ENCODE measurements at regions not wholly inside any gene's neighbourhood (a gene's known extent, or its start where the extent isn't known, plus 50 kb on each side); places are given as distances from the start of the nearest gene placed in this dataset.

DNA sequence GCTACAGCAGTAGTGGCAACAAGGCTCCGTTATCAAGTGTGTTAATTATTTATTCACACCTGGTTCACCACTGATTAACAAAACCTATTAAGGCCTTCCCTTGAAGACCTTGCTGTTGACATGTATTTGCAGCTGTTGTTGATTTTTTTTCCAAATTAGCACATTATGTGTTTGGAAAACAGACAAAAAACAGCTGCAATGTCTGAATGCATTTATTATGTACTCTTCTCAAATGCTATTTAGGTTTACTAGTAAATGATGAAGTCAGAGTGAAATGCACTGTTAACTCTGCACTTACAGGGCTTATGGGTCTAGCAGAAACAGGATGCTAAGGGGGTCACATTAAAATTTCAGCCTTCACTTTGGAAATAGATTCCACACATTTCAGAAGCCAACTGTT, 99.5 kb upstream of the PCDH7 start:
- H3K4me3 ChIP-seq, result no peak overlapping the region
- WGBS, 2 donors (ENCODE audit: low coverage in 1 of 2), result 68 to 88% methylated on average over 1 of the region's 1 CpG
- no peaks in the 10 kb centered on the region for H3K9me3 ChIP-seq
- ATAC-seq, result no peak
- no peak overlapping the region for H3K27ac ChIP-seq
- H3K27me3 ChIP-seq, result no peaks in the 10 kb centered on the region
- H3K4me1 ChIP-seq, result no peaks in the 10 kb centered on the region
- no peaks in the 10 kb centered on the region for H3K36me3 ChIP-seq
- no peak for TF ChIP-seq POLR2A (IDR thresholded peaks at IDR 0.05)
- TF ChIP-seq EP300 (IDR thresholded peaks at IDR 0.05), result no peak
- no peak for TF ChIP-seq POLR2AphosphoS5 (IDR thresholded peaks at IDR 0.05)
- TF ChIP-seq CTCF (IDR thresholded peaks at IDR 0.05), result no peak

GRCh38 chr4:30630431-30630830, 89.7 kb upstream of the PCDH7 start:
- ATAC-seq, result no peak
- Histone ChIP-seq H3K27me3 (no peaks in the 10 kb centered on the region), H3K36me3 (no peaks in the 10 kb centered on the region), H3K4me3 (no peak overlapping the region), H3K4me1 (no peaks in the 10 kb centered on the region), H3K27ac (no peak overlapping the region), H3K9me3 (no peaks in the 10 kb centered on the region)
- 68 to 71% methylated on average over 3 of the region's 3 CpGs for WGBS, 2 donors (ENCODE audit: low coverage in 1 of 2)
- no peak for TF ChIP-seq EP300 (IDR thresholded peaks at IDR 0.05)
- TF ChIP-seq CTCF (IDR thresholded peaks at IDR 0.05), result no peak
- TF ChIP-seq POLR2AphosphoS5 (IDR thresholded peaks at IDR 0.05), result no peak
- no peak for TF ChIP-seq POLR2A (IDR thresholded peaks at IDR 0.05)

GRCh38 chr4:30632751-30633150, 87.4 kb upstream of the PCDH7 start:
- H3K4me1 ChIP-seq, result no peaks in the 10 kb centered on the region
- 86 to 100% methylated on average over 1 of the region's 1 CpG for WGBS, 2 donors (ENCODE audit: low coverage in 1 of 2)
- no peak overlapping the region for H3K4me3 ChIP-seq
- H3K27me3 ChIP-seq, result no peaks in the 10 kb centered on the region
- ATAC-seq, result no peak
- no peak overlapping the region for H3K27ac ChIP-seq
- no peaks in the 10 kb centered on the region for H3K36me3 ChIP-seq
- H3K9me3 ChIP-seq, result no peaks in the 10 kb centered on the region
- TF ChIP-seq CTCF (IDR thresholded peaks at IDR 0.05) (no peak), EP300 (IDR thresholded peaks at IDR 0.05) (no peak), POLR2AphosphoS5 (IDR thresholded peaks at IDR 0.05) (no peak), POLR2A (IDR thresholded peaks at IDR 0.05) (no peak)

DNA sequence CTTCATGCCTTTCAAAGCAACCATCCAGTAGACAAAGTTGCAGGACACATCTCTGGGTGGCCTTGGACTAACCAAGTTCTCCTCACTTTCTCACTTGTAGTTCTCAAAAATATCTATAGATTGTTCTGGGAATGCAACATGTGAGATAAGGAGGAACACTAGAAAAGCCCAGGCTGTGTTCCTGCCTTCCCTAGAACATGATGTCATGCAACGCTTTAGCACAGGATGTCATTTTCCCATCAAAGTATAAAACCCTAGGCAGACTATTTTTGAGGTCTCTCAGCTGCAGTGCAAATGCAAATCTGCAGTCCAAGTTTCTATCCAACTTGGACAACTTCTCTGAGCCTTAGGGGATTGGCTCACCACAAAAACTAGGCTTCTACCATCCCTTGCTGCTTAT, 78.8 kb upstream of the PCDH7 start:
- TF ChIP-seq POLR2A (IDR thresholded peaks at IDR 0.05), result no peak
- TF ChIP-seq POLR2AphosphoS5 (IDR thresholded peaks at IDR 0.05), result no peak
- TF ChIP-seq EP300 (IDR thresholded peaks at IDR 0.05), result no peak
- no peak for TF ChIP-seq CTCF (IDR thresholded peaks at IDR 0.05)
- WGBS, 2 donors (ENCODE audit: low coverage in 1 of 2), result 75% methylated on average over 1 of the region's 1 CpG; no CpG with 5 or more reads in 1 of the 2 donors
- no peak for ATAC-seq

GRCh38 chr4:30642567-30642966, 77.6 kb upstream of the PCDH7 start:
- H3K9me3 ChIP-seq, result no peaks in the 10 kb centered on the region
- H3K27me3 ChIP-seq, result no peaks in the 10 kb centered on the region
- no peak overlapping the region for H3K4me3 ChIP-seq
- no peak for ATAC-seq
- TF ChIP-seq POLR2A (IDR thresholded peaks at IDR 0.05), result no peak
- no peak for TF ChIP-seq POLR2AphosphoS5 (IDR thresholded peaks at IDR 0.05)
- no peak for TF ChIP-seq CTCF (IDR thresholded peaks at IDR 0.05)
- no peaks in the 10 kb centered on the region for H3K36me3 ChIP-seq
- no peak overlapping the region for H3K27ac ChIP-seq
- H3K4me1 ChIP-seq, result no peaks in the 10 kb centered on the region
- 7 to 10% methylated on average over 1 of the region's 1 CpG for WGBS, 2 donors (ENCODE audit: low coverage in 1 of 2)

More for the DNA sequence above, 78.8 kb upstream of the PCDH7 start:
- Histone ChIP-seq H3K4me1 (no peaks in the 10 kb centered on the region), H3K36me3 (no peaks in the 10 kb centered on the region), H3K9me3 (no peaks in the 10 kb centered on the region), H3K27ac (no peak overlapping the region), H3K4me3 (no peak overlapping the region), H3K27me3 (no peaks in the 10 kb centered on the region)
